Keratinocyte (primary cell): ENCODE measurements at regions not wholly inside any gene's neighbourhood (a gene's known extent, or its start where the extent isn't known, plus 50 kb on each side); places are given as distances from the start of the nearest gene placed in this dataset.

ENCODE experiments used
- CTCF ChIP-seq, 3 experiments: IDR thresholded peaks in 1 of 3; conservative IDR thresholded peaks in 1 of 3; optimal IDR thresholded peaks in 1 of 3; 2 replicates in 2 of 3; 3 replicates in 1 of 3; pipeline versions ENCODE3 to v1.5.1; 2011; ENCODE audit warnings: low read length in 3 of 3, mild to moderate bottlenecking in 3 of 3, moderate library complexity in 2 of 3, control low read depth in 1 of 3, inconsistent platforms in 1 of 3; ENCODE audit not compliant: insufficient read depth in 2 of 3; ENCODE audit errors: extremely low read depth in 1 of 3
- EZH2 ChIP-seq: IDR thresholded peaks from one replicate; pipeline ENCODE4 v1.6.1; 2012; ENCODE audit warnings: inconsistent platforms, mild to moderate bottlenecking, low read length, moderate library complexity

GRCh38 chr11:103610435-103610834 lies 426.0 kb upstream of the DDI1 start:
- no peak for TF ChIP-seq EZH2
- no peak for TF ChIP-seq CTCF (optimal IDR thresholded peaks at IDR 0.05 in 1 of 3, IDR thresholded peaks at IDR 0.05 in 1 of 3, conservative IDR thresholded peaks at IDR 0.05 in 1 of 3; ENCODE audit: extremely low read depth in 1 of 3, insufficient read depth in 2 of 3, low read length in 3 of 3)
